WTC11 (cell line): ENCODE measurements at regions not wholly inside any gene's neighbourhood (a gene's known extent, or its start where the extent isn't known, plus 50 kb on each side); places are given as distances from the start of the nearest gene placed in this dataset.

Experiments used
- ATAC-seq: fragments of 200-7000 bp; cut with Tn5 transposase; 2 replicates; pipeline ENCODE4 v1.10.0; 2021; ENCODE audit warnings: mild to moderate bottlenecking, moderate library complexity
- CTCF ChIA-PET: fragments of 300-600 bp; sonication (Branson Sonifier 250); formaldehyde crosslinking; loops from one replicate; lab custom pipeline; 2021; ENCODE audit warnings: antibody characterized with exemption; lab: Charles Lee
- POLR2A ChIA-PET: fragments of 350-600 bp; sonication (Branson Sonifier 250); formaldehyde crosslinking; loops from one replicate; lab custom pipeline; 2021; ENCODE audit warnings: antibody characterized with exemption; lab: Charles Lee
- DNase-seq: peaks from one replicate; pipeline ENCODE4 v3.0.0; 2021; ENCODE audit warnings: low spot score
- H3K27ac Mint-ChIP-seq: 2 replicates; pipeline ENCODE4 v1.8.0; 2021; ENCODE audit warnings: mixed read lengths
- H3K27me3 Mint-ChIP-seq: 2 replicates; pipeline ENCODE4 v1.8.0; 2021; ENCODE audit warnings: low read depth, mild to moderate bottlenecking, moderate library complexity, mixed read lengths
- H3K36me3 Mint-ChIP-seq: 2 replicates; pipeline ENCODE4 v1.8.0; 2021; ENCODE audit warnings: mixed read lengths
- H3K4me1 Mint-ChIP-seq: 2 replicates; pipeline ENCODE4 v1.8.0; 2022; ENCODE audit warnings: mixed read lengths
- H3K4me3 Mint-ChIP-seq: 2 replicates; pipeline ENCODE4 v1.8.0; 2021; ENCODE audit warnings: mild to moderate bottlenecking, moderate library complexity, mixed read lengths
- H3K9me3 Mint-ChIP-seq: 2 replicates; pipeline ENCODE4 v1.8.0; 2021; ENCODE audit warnings: mixed read lengths
- ATF3 ChIP-seq: sonication (generic); formaldehyde crosslinking; conservative IDR thresholded peaks from 2 replicates; pipeline ENCODE4 v1.8.1; 2022; ENCODE audit warnings: mild to moderate bottlenecking, missing genetic modification reagents
- CREM ChIP-seq: sonication (generic); formaldehyde crosslinking; IDR thresholded peaks from 2 replicates; pipeline ENCODE4 v1.8.1; 2022; ENCODE audit warnings: mild to moderate bottlenecking, missing genetic modification reagents, moderate library complexity
- CTCF ChIP-seq: fragments of 200-600 bp; IDR thresholded peaks from 2 replicates; pipeline ENCODE4 v1.8.0; 2022; ENCODE audit warnings: antibody characterized with exemption
- E2F4 ChIP-seq: sonication (generic); formaldehyde crosslinking; IDR thresholded peaks from 2 replicates; pipeline ENCODE4 v1.8.1; 2022; ENCODE audit warnings: low read depth, mild to moderate bottlenecking, moderate library complexity, missing genetic modification reagents, borderline replicate concordance
- ELF4 ChIP-seq: sonication (generic); formaldehyde crosslinking; IDR thresholded peaks from 2 replicates; pipeline ENCODE4 v1.8.1; 2022; ENCODE audit warnings: low read depth, mild to moderate bottlenecking, moderate library complexity, missing genetic modification reagents
- FOXP1 ChIP-seq: sonication (generic); formaldehyde crosslinking; IDR thresholded peaks from 2 replicates; pipeline ENCODE4 v1.8.0; 2022; ENCODE audit warnings: missing genetic modification reagents, mild to moderate bottlenecking, moderate library complexity, borderline replicate concordance
- HMGXB4 ChIP-seq: sonication (generic); formaldehyde crosslinking; IDR thresholded peaks from 2 replicates; pipeline ENCODE4 v1.8.1; 2023; ENCODE audit warnings: mild to moderate bottlenecking, moderate library complexity, missing genetic modification reagents
- IRF1 ChIP-seq: sonication (generic); formaldehyde crosslinking; IDR thresholded peaks from 2 replicates; pipeline ENCODE4 v1.8.0; 2023; ENCODE audit warnings: missing genetic modification reagents
- PREB ChIP-seq: sonication (generic); formaldehyde crosslinking; IDR thresholded peaks from 2 replicates; pipeline ENCODE4 v1.8.1; 2022; ENCODE audit warnings: mild to moderate bottlenecking, missing genetic modification reagents, moderate library complexity, borderline replicate concordance
- RELA ChIP-seq: sonication (generic); formaldehyde crosslinking; IDR thresholded peaks from 2 replicates; pipeline ENCODE4 v1.8.1; 2022; ENCODE audit warnings: missing genetic modification reagents, mild to moderate bottlenecking, borderline replicate concordance
- STAT6 ChIP-seq: sonication (generic); formaldehyde crosslinking; conservative IDR thresholded peaks from 2 replicates; pipeline ENCODE4 v1.8.1; 2023; ENCODE audit warnings: mild to moderate bottlenecking, low read depth, missing genetic modification reagents, moderate library complexity
- TCF7 ChIP-seq: sonication (generic); formaldehyde crosslinking; IDR thresholded peaks from 2 replicates; pipeline ENCODE4 v1.8.0; 2022; ENCODE audit warnings: mild to moderate bottlenecking, low read depth, missing genetic modification reagents, moderate library complexity
- TEAD4 ChIP-seq: sonication (generic); formaldehyde crosslinking; IDR thresholded peaks from 2 replicates; pipeline ENCODE4 v1.8.0; 2022; ENCODE audit warnings: mild to moderate bottlenecking, missing genetic modification reagents
- ZNF219 ChIP-seq: sonication (generic); formaldehyde crosslinking; IDR thresholded peaks from 2 replicates; pipeline ENCODE4 v1.8.0; 2023; ENCODE audit warnings: missing genetic modification reagents, mild to moderate bottlenecking, borderline replicate concordance
- ZNF532 ChIP-seq: fragments of 250-450 bp; sonication (Bioruptor Pico); IDR thresholded peaks from 2 replicates; pipeline ENCODE4 v1.9.0; 2021; ENCODE audit warnings: mild to moderate bottlenecking, borderline replicate concordance
- ZNF671 ChIP-seq: fragments of 250-450 bp; sonication (Bioruptor Pico); IDR thresholded peaks from 2 replicates; pipeline ENCODE4 v1.8.0; 2021; ENCODE audit warnings: mild to moderate bottlenecking

- Mint-ChIP-seq H3K9me3 (peaks cover 9% of the 10 kb centered on the region), H3K27ac (no peak overlapping the region), H3K27me3 (no peaks in the 10 kb centered on the region), H3K4me3 (no peak overlapping the region), H3K36me3 (no peaks in the 10 kb centered on the region), H3K4me1 (no peaks in the 10 kb centered on the region)
- CTCF ChIA-PET, result no interaction called here
- POLR2A ChIA-PET, result no interaction called here
- ATAC-seq (no peak), DNase-seq (no peak)
- TF ChIP-seq FOXP1 (CRISPR knock-in tag) (no peak), ATF3 (CRISPR knock-in tag) (no peak), TEAD4 (CRISPR knock-in tag) (no peak), CTCF (no peak), ZNF532 (CRISPR knock-in tag) (no peak), IRF1 (CRISPR knock-in tag) (no peak), ELF4 (no peak), STAT6 (no peak)
These were observed 151.3 kb downstream of the BTG1 start for GRCh38 chr12:91994208-91994797.

GRCh38 chr12:91993287-91994017 is 152.2 kb downstream of the BTG1 start:
- Mint-ChIP-seq H3K4me1 (no peaks in the 10 kb centered on the region), H3K4me3 (no peak overlapping the region), H3K27ac (no peak overlapping the region), H3K9me3 (peaks cover 5% of the 10 kb centered on the region), H3K27me3 (no peaks in the 10 kb centered on the region), H3K36me3 (no peaks in the 10 kb centered on the region)
- POLR2A ChIA-PET, result no interaction called here
- DNase-seq (no peak), ATAC-seq (no peak)
- CTCF ChIA-PET, result no interaction called here
- TF ChIP-seq CREM, result no peak
- no peak for TF ChIP-seq ZNF219 (CRISPR knock-in tag)
- no peak for TF ChIP-seq PREB (CRISPR knock-in tag)
- no peak for TF ChIP-seq HMGXB4 (CRISPR knock-in tag)
- TF ChIP-seq ZNF671, result no peak
- TF ChIP-seq E2F4, result no peak
- TF ChIP-seq TCF7, result no peak
- no peak for TF ChIP-seq RELA (CRISPR knock-in tag)
- no peak for TF ChIP-seq TEAD4 (CRISPR knock-in tag)
